Fibroblast of villous mesenchyme (primary cell): ENCODE measurements at regions not wholly inside any gene's neighbourhood (a gene's known extent, or its start where the extent isn't known, plus 50 kb on each side); places are given as distances from the start of the nearest gene placed in this dataset.

Source experiments
- DNase-seq: peaks from one replicate; pipeline ENCODE4 v3.0.0-alpha.2; 2010; ENCODE audit warnings: low read depth
- H3K4me3 ChIP-seq: 2 replicates; pipeline ENCODE4 v1.5.1; 2011; ENCODE audit warnings: low read depth, mild to moderate bottlenecking, low read length
- CTCF ChIP-seq: IDR thresholded peaks from 2 replicates; pipeline ENCODE4 v1.5.1; 2012; ENCODE audit warnings: low read depth, mild to moderate bottlenecking, low read length; ENCODE audit not compliant: insufficient read depth

DNA sequence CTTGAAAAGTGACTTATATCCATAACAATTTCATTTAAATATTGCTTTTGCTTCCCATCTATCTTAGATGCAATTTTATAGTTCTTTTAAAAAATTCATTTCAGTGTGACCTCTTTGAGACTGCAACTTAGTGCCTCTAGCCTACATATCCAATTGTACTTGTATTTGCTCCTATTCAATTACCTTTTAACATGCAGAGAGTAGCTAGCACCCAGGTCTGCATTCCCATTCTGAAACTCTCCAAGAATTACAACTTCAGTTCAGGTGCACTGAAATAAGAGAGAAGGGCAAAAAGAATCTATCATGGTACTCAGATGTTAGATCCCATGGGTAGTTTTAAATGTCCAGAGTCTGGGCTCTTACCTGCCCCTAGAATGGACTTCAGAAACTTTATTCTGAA, 765.4 kb upstream of the SLC35B3 start:
- TF ChIP-seq CTCF = no peak
- DNase-seq = no peak
- no peak overlapping the region for H3K4me3 ChIP-seq

GRCh38 chr6:9197726-9198125, 762.4 kb upstream of the SLC35B3 start:
- no peak overlapping the region for H3K4me3 ChIP-seq
- DNase-seq = no peak
- no peak for TF ChIP-seq CTCF

GRCh38 chr6:9195322-9195721, 760.0 kb upstream of the SLC35B3 start:
- no peak for DNase-seq
- H3K4me3 ChIP-seq = no peak overlapping the region
- no peak for TF ChIP-seq CTCF

DNA sequence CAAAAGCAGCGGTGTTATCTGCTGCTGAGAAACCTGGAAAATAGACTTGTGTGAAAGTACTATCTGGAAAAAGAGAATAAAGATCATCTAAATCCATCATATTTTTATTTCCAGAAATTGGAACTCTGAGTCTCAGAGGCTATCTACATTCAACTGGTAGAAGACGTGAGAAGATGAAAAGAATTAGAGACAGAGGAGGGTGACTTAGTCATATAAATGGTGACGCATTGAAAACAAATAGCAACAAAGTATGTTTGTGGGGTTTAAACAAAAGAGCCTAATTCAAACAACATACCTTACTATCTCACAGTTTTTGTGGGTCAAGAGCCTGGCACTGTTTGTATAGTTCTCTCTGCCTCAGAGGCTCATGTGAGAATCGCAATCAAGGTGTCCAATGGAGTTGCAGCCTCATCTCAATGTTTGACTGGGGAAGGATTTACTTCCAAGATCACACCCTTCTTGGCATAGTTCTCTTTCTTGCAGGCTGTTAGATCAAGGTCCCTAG, 757.1 kb upstream of the SLC35B3 start:
- DNase-seq = no peak
- H3K4me3 ChIP-seq = no peak overlapping the region
- TF ChIP-seq CTCF = no peak

DNA sequence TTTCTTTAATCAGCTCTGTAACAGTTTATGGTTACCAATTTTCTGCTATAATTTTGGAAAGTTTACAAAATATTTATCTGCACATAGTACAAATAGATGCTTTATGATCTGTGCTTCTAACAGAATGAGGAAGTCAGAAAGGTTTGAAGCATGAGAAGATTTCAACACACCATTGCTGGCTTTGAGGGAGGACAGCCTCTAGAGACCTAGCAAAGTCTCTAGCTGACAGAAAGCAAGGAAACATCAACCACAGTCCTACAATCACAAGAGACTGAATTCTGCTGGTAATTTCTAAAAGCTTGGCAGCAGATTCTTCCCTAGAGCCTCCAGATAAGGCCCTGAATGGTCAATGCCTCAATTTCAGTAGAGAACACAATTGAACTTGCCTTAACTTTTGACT, 750.8 kb upstream of the SLC35B3 start:
- TF ChIP-seq CTCF = no peak
- DNase-seq = no peak
- no peak overlapping the region for H3K4me3 ChIP-seq

DNA sequence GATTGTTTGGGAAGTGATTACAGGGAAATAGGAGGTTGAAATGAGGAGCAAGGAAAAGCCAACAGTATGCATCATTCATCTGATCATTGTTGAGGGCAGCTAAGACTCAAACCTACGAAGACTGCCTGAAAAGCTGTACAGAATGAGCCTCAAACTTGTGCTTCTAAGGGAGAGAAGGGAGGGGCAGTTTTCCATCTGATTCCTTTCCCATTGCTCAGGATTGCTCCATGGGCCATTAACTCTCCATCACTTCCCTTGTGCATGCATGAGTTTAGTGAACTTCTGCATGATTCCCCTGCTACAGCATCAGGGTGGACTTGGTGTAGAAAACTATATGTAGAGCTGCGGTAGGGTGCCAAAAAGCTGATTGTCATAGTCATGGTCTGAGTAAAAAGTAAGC, 742.7 kb upstream of the SLC35B3 start:
- DNase-seq = no peak
- no peak overlapping the region for H3K4me3 ChIP-seq
- no peak for TF ChIP-seq CTCF

GRCh38 chr6:9173229-9173628, 737.9 kb upstream of the SLC35B3 start:
- TF ChIP-seq CTCF = no peak
- no peak for DNase-seq
- H3K4me3 ChIP-seq = no peak overlapping the region
